ENCODE measurements at regions not wholly inside any gene's neighbourhood (a gene's known extent, or its start where the extent isn't known, plus 50 kb on each side); places are given as distances from the start of the nearest gene placed in this dataset.

DNA sequence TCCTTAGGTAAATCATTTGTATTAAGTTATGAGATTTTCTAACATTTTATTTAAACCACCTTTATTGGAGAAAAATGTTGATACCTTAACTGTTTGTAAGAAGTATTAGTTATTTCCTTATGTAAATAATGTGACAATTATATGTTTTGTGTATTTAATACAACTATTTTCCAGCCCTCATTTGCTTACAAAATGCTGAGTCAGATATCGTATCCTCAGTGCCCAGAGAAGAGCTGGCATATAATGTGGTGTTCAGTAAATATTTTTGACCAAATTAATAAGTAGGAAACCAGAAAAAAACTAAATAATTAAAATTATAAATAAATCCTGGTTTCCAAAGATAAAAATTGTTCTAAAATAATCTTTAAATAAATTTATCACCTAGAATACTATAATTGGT, 140.2 kb upstream of the PCDH17 start:
- TF ChIP-seq POLR2AphosphoS5 (IDR thresholded peaks at IDR 0.05; ENCODE audit: borderline replicate concordance, low read depth, low read length) (no peak), FOXP2 (optimal IDR thresholded peaks at IDR 0.05; ENCODE audit: control extremely low read depth, extremely low read length, insufficient read depth) (no peak), EZH2 (IDR thresholded peaks at IDR 0.05) (no peak)
